ENCODE measurements at regions not wholly inside any gene's neighbourhood (a gene's known extent, or its start where the extent isn't known, plus 50 kb on each side); places are given as distances from the start of the nearest gene placed in this dataset.
A peak's percentile ranks its signal among the peaks of the same experiment; 100 is the strongest.

DNA sequence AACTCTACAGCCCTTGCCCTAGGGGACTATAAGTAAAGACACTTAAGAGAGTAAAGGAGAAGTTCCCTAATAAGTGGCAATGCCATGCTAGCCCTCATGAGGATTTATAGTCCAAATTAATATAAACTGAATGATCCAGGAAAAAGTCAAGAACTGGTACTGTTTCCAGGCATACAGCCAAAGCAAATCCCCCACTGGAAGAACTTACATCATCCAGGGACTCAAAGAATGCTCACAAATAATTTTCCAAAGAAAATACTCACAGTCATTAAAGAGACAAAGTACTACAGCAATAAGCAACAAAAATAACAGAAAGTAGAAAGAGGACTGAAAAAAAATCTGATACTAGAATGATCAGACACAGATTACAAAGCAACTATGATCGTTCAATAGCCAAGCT, 79.7 kb upstream of the RAP1B start:
- Histone ChIP-seq H3K27ac (ENCODE audit: low read depth, low read length, poor library complexity, severe bottlenecking) (no peak overlapping the region), H3K36me3 (ENCODE audit: insufficient read depth, low read length) (no peaks in the 10 kb centered on the region), H2AFZ (ENCODE audit: low read length) (no peak overlapping the region), H4K20me1 (ENCODE audit: insufficient read depth, low read length) (no peaks in the 10 kb centered on the region), H3K79me2 (ENCODE audit: insufficient read depth, low read length) (no peaks in the 10 kb centered on the region), H3K9me3 (ENCODE audit: low read length) (no peaks in the 10 kb centered on the region), H3K4me1 (ENCODE audit: insufficient read depth, low read length, severe bottlenecking) (no peaks in the 10 kb centered on the region), H3K9me2 (ENCODE audit: low read depth, low read length) (no peaks in the 10 kb centered on the region), H3K27me3 (ENCODE audit: insufficient read depth, low read length) (no peaks in the 10 kb centered on the region), H3K4me2 (ENCODE audit: low read length) (no peak overlapping the region), H3K9ac (ENCODE audit: low read length) (no peak overlapping the region), H3K4me3 (ENCODE audit: low read depth, low read length, poor library complexity, severe bottlenecking) (no peak overlapping the region), H3F3A (ENCODE audit: insufficient read depth, low read length) (no peaks in the 10 kb centered on the region)
- TF ChIP-seq, protein P1, sequence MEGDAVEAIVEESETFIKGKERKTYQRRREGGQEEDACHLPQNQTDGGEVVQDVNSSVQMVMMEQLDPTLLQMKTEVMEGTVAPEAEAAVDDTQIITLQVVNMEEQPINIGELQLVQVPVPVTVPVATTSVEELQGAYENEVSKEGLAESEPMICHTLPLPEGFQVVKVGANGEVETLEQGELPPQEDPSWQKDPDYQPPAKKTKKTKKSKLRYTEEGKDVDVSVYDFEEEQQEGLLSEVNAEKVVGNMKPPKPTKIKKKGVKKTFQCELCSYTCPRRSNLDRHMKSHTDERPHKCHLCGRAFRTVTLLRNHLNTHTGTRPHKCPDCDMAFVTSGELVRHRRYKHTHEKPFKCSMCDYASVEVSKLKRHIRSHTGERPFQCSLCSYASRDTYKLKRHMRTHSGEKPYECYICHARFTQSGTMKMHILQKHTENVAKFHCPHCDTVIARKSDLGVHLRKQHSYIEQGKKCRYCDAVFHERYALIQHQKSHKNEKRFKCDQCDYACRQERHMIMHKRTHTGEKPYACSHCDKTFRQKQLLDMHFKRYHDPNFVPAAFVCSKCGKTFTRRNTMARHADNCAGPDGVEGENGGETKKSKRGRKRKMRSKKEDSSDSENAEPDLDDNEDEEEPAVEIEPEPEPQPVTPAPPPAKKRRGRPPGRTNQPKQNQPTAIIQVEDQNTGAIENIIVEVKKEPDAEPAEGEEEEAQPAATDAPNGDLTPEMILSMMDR (IDR thresholded peaks at IDR 0.05; ENCODE audit: low read length): no peak
- no peak for TF ChIP-seq EZH2 (IDR thresholded peaks at IDR 0.05; ENCODE audit: borderline replicate concordance, low read length)

DNA sequence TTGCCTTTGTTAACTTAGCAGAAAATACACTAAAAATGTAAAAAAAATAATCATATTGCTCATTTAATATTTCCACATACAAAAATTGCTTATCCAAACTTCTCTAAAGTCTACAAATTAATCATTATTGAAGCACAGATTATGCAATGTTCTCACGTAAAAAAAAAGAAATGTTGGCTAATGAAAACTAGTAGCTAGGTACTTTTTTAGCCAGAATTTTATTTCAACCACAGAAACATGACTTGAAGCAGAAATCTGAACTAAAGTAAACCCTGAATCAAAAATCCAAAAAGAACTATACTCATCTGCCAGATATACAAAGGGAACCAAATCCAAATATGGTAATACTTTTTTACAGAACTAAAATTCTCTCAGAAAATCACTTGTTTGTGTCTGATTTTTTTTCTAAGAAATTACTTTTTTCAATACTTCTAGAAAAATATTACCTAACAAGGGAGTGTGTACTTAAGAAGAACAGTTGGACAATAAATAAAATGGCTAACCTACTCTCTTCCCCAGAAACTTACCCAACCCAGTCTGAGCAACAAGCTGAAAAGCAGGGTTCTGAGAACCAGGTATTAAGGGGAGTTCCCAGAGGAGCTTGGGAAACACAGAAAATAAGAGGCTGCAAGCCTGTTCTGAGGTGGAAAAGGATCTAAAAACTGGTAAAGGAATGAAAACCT, 78.4 kb upstream of the RAP1B start:
- H3K36me3 ChIP-seq (ENCODE audit: insufficient read depth, low read length): no peaks in the 10 kb centered on the region
- no peak overlapping the region for H3K4me3 ChIP-seq (ENCODE audit: low read depth, low read length, poor library complexity, severe bottlenecking)
- no peaks in the 10 kb centered on the region for H3K9me3 ChIP-seq (ENCODE audit: low read length)
- no peaks in the 10 kb centered on the region for H3F3A ChIP-seq (ENCODE audit: insufficient read depth, low read length)
- no peaks in the 10 kb centered on the region for H3K79me2 ChIP-seq (ENCODE audit: insufficient read depth, low read length)
- H2AFZ ChIP-seq (ENCODE audit: low read length): no peak overlapping the region
- H3K27me3 ChIP-seq (ENCODE audit: insufficient read depth, low read length): no peaks in the 10 kb centered on the region
- no peaks in the 10 kb centered on the region for H4K20me1 ChIP-seq (ENCODE audit: insufficient read depth, low read length)
- no peak overlapping the region for H3K4me2 ChIP-seq (ENCODE audit: low read length)
- no peak overlapping the region for H3K27ac ChIP-seq (ENCODE audit: low read depth, low read length, poor library complexity, severe bottlenecking)
- H3K9me2 ChIP-seq (ENCODE audit: low read depth, low read length): no peaks in the 10 kb centered on the region
- no peak overlapping the region for H3K9ac ChIP-seq (ENCODE audit: low read length)
- H3K4me1 ChIP-seq (ENCODE audit: insufficient read depth, low read length, severe bottlenecking): no peaks in the 10 kb centered on the region
- TF ChIP-seq, protein P1 (IDR thresholded peaks at IDR 0.05; ENCODE audit: low read length): no peak
- TF ChIP-seq EZH2 (IDR thresholded peaks at IDR 0.05; ENCODE audit: borderline replicate concordance, low read length): no peak

DNA sequence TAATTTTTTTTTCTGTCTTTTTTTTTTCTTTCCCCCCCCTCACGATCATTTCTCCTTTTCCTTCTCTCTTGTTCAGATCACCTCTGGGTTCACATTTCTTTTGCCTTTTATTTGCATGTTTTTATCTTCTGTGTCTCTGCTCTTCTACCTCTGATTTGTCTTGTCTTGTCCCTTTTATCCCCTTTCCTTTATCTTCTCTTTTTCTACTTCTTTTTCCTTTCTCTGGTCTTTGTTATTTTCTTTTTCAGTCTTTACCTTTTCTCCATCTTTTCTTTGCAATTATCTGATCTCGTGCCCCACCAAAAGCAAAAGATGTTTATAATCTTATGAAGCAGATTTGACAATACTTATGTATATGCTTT, 77.8 kb upstream of the RAP1B start:
- Histone ChIP-seq H3K27ac (ENCODE audit: low read depth, low read length, poor library complexity, severe bottlenecking) (no peak overlapping the region), H4K20me1 (ENCODE audit: insufficient read depth, low read length) (no peaks in the 10 kb centered on the region), H3K36me3 (ENCODE audit: insufficient read depth, low read length) (no peaks in the 10 kb centered on the region), H3F3A (ENCODE audit: insufficient read depth, low read length) (no peaks in the 10 kb centered on the region), H3K79me2 (ENCODE audit: insufficient read depth, low read length) (no peaks in the 10 kb centered on the region), H3K9me2 (ENCODE audit: low read depth, low read length) (no peaks in the 10 kb centered on the region), H3K4me2 (ENCODE audit: low read length) (no peak overlapping the region), H2AFZ (ENCODE audit: low read length) (0 out of 2 replicates have a peak overlapping the region, but pooled peaks have one; percentile 37), H3K4me1 (ENCODE audit: insufficient read depth, low read length, severe bottlenecking) (no peaks in the 10 kb centered on the region), H3K4me3 (ENCODE audit: low read depth, low read length, poor library complexity, severe bottlenecking) (no peak overlapping the region), H3K9ac (ENCODE audit: low read length) (no peak overlapping the region), H3K27me3 (ENCODE audit: insufficient read depth, low read length) (no peaks in the 10 kb centered on the region), H3K9me3 (ENCODE audit: low read length) (no peaks in the 10 kb centered on the region)
- no peak for TF ChIP-seq EZH2 (IDR thresholded peaks at IDR 0.05; ENCODE audit: borderline replicate concordance, low read length)
- TF ChIP-seq, protein P1 (IDR thresholded peaks at IDR 0.05; ENCODE audit: low read length): no peak
